ENCODE measurements at regions not wholly inside any gene's neighbourhood (a gene's known extent, or its start where the extent isn't known, plus 50 kb on each side); places are given as distances from the start of the nearest gene placed in this dataset.

GRCh38 chr6:43836507-43837240, 66.7 kb downstream of the VEGFA start:
- no peak overlapping the region for H3K27ac ChIP-seq
- POLR2A ChIA-PET (ENCODE audit: unreplicated experiment): no interaction called here
- no peaks in the 10 kb centered on the region for H3K9me3 ChIP-seq (ENCODE audit: insufficient read depth, low read depth)
- H4K20me1 ChIP-seq (ENCODE audit: insufficient read depth): no peaks in the 10 kb centered on the region
- no peak overlapping the region for H3K4me2 ChIP-seq
- no peak for DNase-seq
- H3K4me3 ChIP-seq: no peak overlapping the region
- no peak overlapping the region for H2AFZ ChIP-seq
- TF ChIP-seq EZH2 (IDR thresholded peaks at IDR 0.05; ENCODE audit: low read depth) (no peak), CTCF (conservative IDR thresholded peaks at IDR 0.05) (no peak)
- H3K36me3 ChIP-seq (ENCODE audit: low read depth): no peaks in the 10 kb centered on the region
- peaks cover 28% of the 10 kb centered on the region for H3K4me1 ChIP-seq (replicated peaks; ENCODE audit: insufficient read depth)
- no peaks in the 10 kb centered on the region for H3K9me2 ChIP-seq (ENCODE audit: insufficient read depth)
- H3F3A ChIP-seq (ENCODE audit: insufficient read depth, low read depth): peaks cover 17% of the 10 kb centered on the region
- H3K27me3 ChIP-seq (ENCODE audit: insufficient read depth, low read depth): no peaks in the 10 kb centered on the region
- CTCF ChIA-PET: interaction anchor here (1.2 kb wide), 1 partner anchor 242 kb away, joined by 3 read pairs; no protein-coding TSS in a partner anchor
- intact Hi-C loops (cut with micrococcal nuclease; ENCODE audit: unreplicated experiment): loop anchor here (5.0 to 10.0 kb wide), 2 partner anchors 168 to 169 kb away; no protein-coding TSS in a partner anchor
- no peaks in the 10 kb centered on the region for H3K79me2 ChIP-seq (ENCODE audit: low read depth)
- BruUV-seq (replicated peaks): no TSS peak

Data from PC-9 (cell line).